C4-2B (cell line): ENCODE measurements at regions not wholly inside any gene's neighbourhood (a gene's known extent, or its start where the extent isn't known, plus 50 kb on each side); places are given as distances from the start of the nearest gene placed in this dataset.

Source experiments
- H3K27ac ChIP-seq: fragments of 450-650 bp; 2 replicates; pipeline ENCODE4 v1.5.1; 2017
- CTCF ChIP-seq: fragments of 450-650 bp; conservative IDR thresholded peaks from 2 replicates; pipeline ENCODE4 v1.5.1; 2017; ENCODE audit warnings: mild to moderate bottlenecking
- ZFX ChIP-seq: fragments of 450-650 bp; IDR thresholded peaks from 2 replicates; pipeline ENCODE4 v1.6.1; 2017

- no peak overlapping the region for H3K27ac ChIP-seq
- TF ChIP-seq CTCF (no peak), ZFX (no peak)
Measured at GRCh38 chr1:5551274-5551975, 440.8 kb downstream of the NPHP4 start.

- no peak overlapping the region for H3K27ac ChIP-seq
- TF ChIP-seq ZFX (no peak), CTCF (no peak)
Measured at GRCh38 chr1:5548266-5548665, 444.0 kb downstream of the NPHP4 start.

GRCh38 chr1:5543235-5543634 is 449.0 kb downstream of the NPHP4 start:
- TF ChIP-seq ZFX (no peak), CTCF (no peak)
- no peak overlapping the region for H3K27ac ChIP-seq

GRCh38 chr1:5532811-5533210 is 459.4 kb downstream of the NPHP4 start:
- H3K27ac ChIP-seq = no peak overlapping the region
- TF ChIP-seq ZFX (no peak), CTCF (no peak)

- TF ChIP-seq ZFX = no peak
- TF ChIP-seq CTCF = no peak
- no peak overlapping the region for H3K27ac ChIP-seq
Measured at GRCh38 chr1:5526822-5527551, 465.2 kb downstream of the NPHP4 start.

- no peak overlapping the region for H3K27ac ChIP-seq
- TF ChIP-seq CTCF = no peak
- no peak for TF ChIP-seq ZFX
Measured at GRCh38 chr1:5526385-5526750, 465.9 kb downstream of the NPHP4 start.

GRCh38 chr1:5525597-5526384 is 466.4 kb downstream of the NPHP4 start:
- TF ChIP-seq CTCF (no peak), ZFX (no peak)
- H3K27ac ChIP-seq = no peak overlapping the region
